Upper lobe of left lung (tissue), 6 donors: ENCODE measurements at regions not wholly inside any gene's neighbourhood (a gene's known extent, or its start where the extent isn't known, plus 50 kb on each side); places are given as distances from the start of the nearest gene placed in this dataset.

Source experiments
- ATAC-seq, 2 donors: fragments of 200-7000 bp; cut with Tn5 transposase; one replicate each; pipeline ENCODE4 v1.9.1; 2022; ENCODE audit warnings: mild to moderate bottlenecking in 2 of 2, moderate library complexity in 2 of 2; ENCODE audit not compliant: low FRiP score in 2 of 2
- DNase-seq, 2 donors: peaks; one replicate each; pipeline ENCODE4 v3.0.0-alpha.2; 2019 to 2020
- H3K27ac ChIP-seq, 4 donors: fragments of 200-600 bp; sonication (generic); one replicate each; pipeline ENCODE4 v1.5.1; 2016 to 2019
- H3K27me3 ChIP-seq, 4 donors: fragments of 200-600 bp; sonication (generic); one replicate each; pipeline ENCODE4 v1.5.1; 2017 to 2019
- H3K36me3 ChIP-seq, 4 donors: fragments of 200-600 bp; sonication (generic); one replicate each; pipeline ENCODE4 v1.5.1; 2016 to 2019
- H3K4me1 ChIP-seq, 4 donors: fragments of 200-600 bp; sonication (generic); one replicate each; pipeline ENCODE4 v1.5.1; 2018 to 2019
- H3K4me3 ChIP-seq, 4 donors: fragments of 200-600 bp; sonication (generic); one replicate each; pipeline ENCODE4 v1.5.1; 2017 to 2019; ENCODE audit warnings: mild to moderate bottlenecking in 2 of 4, moderate library complexity in 1 of 4
- H3K9me3 ChIP-seq, 4 donors: fragments of 200-600 bp; sonication (generic); one replicate each; pipeline ENCODE4 v1.5.1; 2018 to 2019
- CTCF ChIP-seq, 6 experiments: fragments of 450-650 bp in 4 of 6; fragments of 200-600 bp in 2 of 6; sonication (generic) in 2 of 6; IDR thresholded peaks; one replicate each; pipeline ENCODE4 v1.5.1; 2016 to 2019; ENCODE audit warnings: antibody characterized with exemption in 6 of 6
- EP300 ChIP-seq, 4 donors: sonication (generic); formaldehyde crosslinking; IDR thresholded peaks; one replicate each; pipeline ENCODE4 v1.5.1; 2017; ENCODE audit warnings: antibody characterized with exemption in 4 of 4, control low read depth in 2 of 4
- POLR2A ChIP-seq, 4 donors: fragments of 450-650 bp; IDR thresholded peaks; one replicate each; pipeline ENCODE4 v1.5.1; 2016 to 2017; ENCODE audit warnings: antibody characterized with exemption in 4 of 4, mild to moderate bottlenecking in 2 of 4
- POLR2AphosphoS5 ChIP-seq, 2 donors: sonication (generic); formaldehyde crosslinking; IDR thresholded peaks; one replicate each; pipeline ENCODE4 v1.5.1; 2017; ENCODE audit warnings: antibody characterized with exemption in 2 of 2
- WGBS, 2 donors: methylation state at CpG; one replicate each; pipeline ENCODE4 v1.1.5; 2017 to 2018; 5-methylcytosine and 5-hydroxymethylcytosine counted together
- donor health status: DM: no; HTN: no; CAD: no; lungs with moderate emphysema.
- donor health status: DM: no; HTN: yes; CAD: no; lungs with severe emphysema.

- Histone ChIP-seq H3K27me3 (no peaks in the 10 kb centered on the region), H3K4me1 (no peaks in the 10 kb centered on the region), H3K36me3 (no peaks in the 10 kb centered on the region), H3K4me3 (no peak overlapping the region), H3K9me3 (no peaks in the 10 kb centered on the region), H3K27ac (no peak overlapping the region)
- DNase-seq (no peak), ATAC-seq (no peak)
- TF ChIP-seq POLR2AphosphoS5 (IDR thresholded peaks at IDR 0.05) (no peak), CTCF (IDR thresholded peaks at IDR 0.05) (no peak), EP300 (IDR thresholded peaks at IDR 0.05) (no peak), POLR2A (IDR thresholded peaks at IDR 0.05) (no peak)
- 95 to 96% methylated on average over 1 of the region's 1 CpG for WGBS, 2 donors
Measured at GRCh38 chr1:100607628-100608240, 69.8 kb downstream of the GPR88 start.

- H3K27me3 ChIP-seq, result no peaks in the 10 kb centered on the region
- DNase-seq (no peak), ATAC-seq (no peak)
- no peaks in the 10 kb centered on the region for H3K36me3 ChIP-seq
- 85 to 96% methylated on average over 3 of the region's 3 CpGs for WGBS, 2 donors
- H3K27ac ChIP-seq, result no peak overlapping the region
- H3K4me1 ChIP-seq, result no peaks in the 10 kb centered on the region
- TF ChIP-seq EP300 (IDR thresholded peaks at IDR 0.05), result no peak
- TF ChIP-seq POLR2AphosphoS5 (IDR thresholded peaks at IDR 0.05), result no peak
- no peak for TF ChIP-seq CTCF (IDR thresholded peaks at IDR 0.05)
- TF ChIP-seq POLR2A (IDR thresholded peaks at IDR 0.05), result no peak
- H3K9me3 ChIP-seq, result no peaks in the 10 kb centered on the region
- H3K4me3 ChIP-seq, result no peak overlapping the region
Measured at GRCh38 chr1:100609849-100610248, 71.9 kb downstream of the GPR88 start.

- no peak overlapping the region for H3K27ac ChIP-seq
- H3K4me1 ChIP-seq, result no peaks in the 10 kb centered on the region
- ATAC-seq, result no peak
- no peaks in the 10 kb centered on the region for H3K36me3 ChIP-seq
- no peaks in the 10 kb centered on the region for H3K9me3 ChIP-seq
- H3K4me3 ChIP-seq, result no peak overlapping the region
- no peaks in the 10 kb centered on the region for H3K27me3 ChIP-seq
- TF ChIP-seq POLR2AphosphoS5 (IDR thresholded peaks at IDR 0.05) (no peak), POLR2A (IDR thresholded peaks at IDR 0.05) (no peak), EP300 (IDR thresholded peaks at IDR 0.05) (no peak), CTCF (IDR thresholded peaks at IDR 0.05) (no peak)
- 81 to 86% methylated on average over 3 of the region's 3 CpGs for WGBS, 2 donors
- DNase-seq, result no peak
Measured at GRCh38 chr1:100611086-100611485, 73.1 kb downstream of the GPR88 start.

GRCh38 chr1:100612540-100612939 lies 74.6 kb downstream of the GPR88 start:
- no peak for DNase-seq
- 92 to 98% methylated on average over 3 of the region's 3 CpGs for WGBS, 2 donors
- no peaks in the 10 kb centered on the region for H3K4me1 ChIP-seq
- H3K27ac ChIP-seq, result no peak overlapping the region
- no peak overlapping the region for H3K4me3 ChIP-seq
- ATAC-seq, result no peak
- no peak for TF ChIP-seq POLR2AphosphoS5 (IDR thresholded peaks at IDR 0.05)
- TF ChIP-seq CTCF (IDR thresholded peaks at IDR 0.05), result no peak
- TF ChIP-seq EP300 (IDR thresholded peaks at IDR 0.05), result no peak
- no peak for TF ChIP-seq POLR2A (IDR thresholded peaks at IDR 0.05)
- no peaks in the 10 kb centered on the region for H3K27me3 ChIP-seq
- no peaks in the 10 kb centered on the region for H3K36me3 ChIP-seq
- no peaks in the 10 kb centered on the region for H3K9me3 ChIP-seq
